Endothelial cell of umbilical vein (primary cell): ENCODE measurements at regions not wholly inside any gene's neighbourhood (a gene's known extent, or its start where the extent isn't known, plus 50 kb on each side); places are given as distances from the start of the nearest gene placed in this dataset.

Experiments
- BruUV-seq: library from RNA; stranded (reverse); fragments of 400-500 nt; replicated peaks from 2 replicates; lab custom pipeline; 2021; lab: Mats Ljungman, UMichigan
- CTCF ChIA-PET: fragments of 300-600, 350-600 bp; sonication (Branson Sonifier 250); formaldehyde crosslinking; loops from one replicate; lab custom pipeline; 2021; ENCODE audit warnings: antibody characterized with exemption, inconsistent platforms; lab: Charles Lee
- POLR2A ChIA-PET: fragments of 300-600, 350-600 bp; sonication (Branson Sonifier 250); formaldehyde crosslinking; loops from one replicate; lab custom pipeline; 2021; ENCODE audit warnings: antibody characterized with exemption, inconsistent platforms; lab: Charles Lee
- DNase-seq: peaks from one replicate; pipeline ENCODE4 v3.0.0-alpha.2; 2011; ENCODE audit warnings: low read depth, low spot score
- FAIRE-seq: peaks from 2 replicates; lab custom pipeline; 2011; peaks lifted over from hg19 to GRCh38; lab: Jason Lieb, UNC
- H2AFZ ChIP-seq: 2 replicates; pipeline ENCODE4 v1.6.0; 2012; ENCODE audit warnings: low read depth, low read length, control low read depth, inconsistent platforms
- H3K27ac ChIP-seq: 2 replicates; pipeline ENCODE4 v1.5.1; 2011; ENCODE audit warnings: low read depth, mild to moderate bottlenecking, control low read depth, low read length, moderate library complexity; ENCODE audit not compliant: insufficient read depth
- H3K27me3 ChIP-seq, 2 experiments: 2 replicates each; pipeline versions ENCODE4 v1.6.0 to v1.6.1; 2011; ENCODE audit warnings: low read length in 2 of 2, mixed read lengths in 1 of 2; ENCODE audit not compliant: control insufficient read depth in 2 of 2, insufficient read depth in 2 of 2
- H3K36me3 ChIP-seq, 2 experiments: 2 replicates in 1 of 2; 3 replicates in 1 of 2; pipeline ENCODE4 v1.5.1; 2011; ENCODE audit warnings: low read length in 2 of 2, mild to moderate bottlenecking in 1 of 2, moderate library complexity in 1 of 2; ENCODE audit not compliant: control insufficient read depth in 2 of 2, insufficient read depth in 2 of 2; ENCODE audit errors: extremely low read depth in 1 of 2
- H3K4me1 ChIP-seq: 3 replicates; pipeline ENCODE4 v1.5.1; 2011; ENCODE audit warnings: mild to moderate bottlenecking, low read length; ENCODE audit not compliant: control insufficient read depth, insufficient read depth; ENCODE audit errors: extremely low read depth
- H3K4me2 ChIP-seq: 2 replicates; pipeline ENCODE4 v1.6.1; 2011; ENCODE audit warnings: low read length, control low read depth, mixed read lengths; ENCODE audit not compliant: insufficient read depth
- H3K4me3 ChIP-seq, 3 experiments: fragments of 200-600 bp in 1 of 3; sonication (generic), shearing (Covaris generic) in 1 of 3; replicated peaks in 1 of 3; 2 replicates each; pipeline ENCODE4 v1.5.1; 2011 to 2016; ENCODE audit warnings: control low read depth in 3 of 3, low read length in 3 of 3, mild to moderate bottlenecking in 2 of 3, inconsistent platforms in 1 of 3, low read depth in 1 of 3, moderate library complexity in 1 of 3; ENCODE audit not compliant: insufficient read depth in 1 of 3
- H3K79me2 ChIP-seq: 2 replicates; pipeline ENCODE4 v1.6.0; 2012; ENCODE audit warnings: low read length, inconsistent platforms; ENCODE audit not compliant: control insufficient read depth, insufficient read depth
- H3K9ac ChIP-seq: replicated peaks from 2 replicates; pipeline ENCODE3; 2011; ENCODE audit warnings: low read length, control low read depth; ENCODE audit not compliant: insufficient read depth; ENCODE audit errors: extremely low read depth
- H3K9me1 ChIP-seq: replicated peaks from 3 replicates; pipeline ENCODE4 v1.6.0; 2011; ENCODE audit warnings: mild to moderate bottlenecking, low read length; ENCODE audit not compliant: control insufficient read depth, insufficient read depth; ENCODE audit errors: extremely low read depth
- H3K9me3 ChIP-seq: replicated peaks from 2 replicates; pipeline ENCODE4 v1.5.1; 2012; ENCODE audit warnings: low read length, inconsistent platforms; ENCODE audit not compliant: control insufficient read depth, insufficient read depth
- H4K20me1 ChIP-seq: replicated peaks from 2 replicates; pipeline ENCODE3; 2011; ENCODE audit warnings: mild to moderate bottlenecking, low read length; ENCODE audit not compliant: control insufficient read depth, insufficient read depth; ENCODE audit errors: extremely low read depth
- EZH2 ChIP-seq: IDR thresholded peaks from 2 replicates; pipeline ENCODE4 v1.6.1; 2012; ENCODE audit warnings: borderline replicate concordance, low read depth, mild to moderate bottlenecking, moderate library complexity, low read length, inconsistent platforms; ENCODE audit not compliant: severe bottlenecking
- FOS ChIP-seq: IDR thresholded peaks from 2 replicates; pipeline ENCODE4 v1.6.1; 2011; ENCODE audit warnings: mild to moderate bottlenecking, low read length, moderate library complexity, borderline replicate concordance; ENCODE audit not compliant: insufficient read depth
- GATA2 ChIP-seq: IDR thresholded peaks from 2 replicates; pipeline ENCODE4 v1.7.0; 2011; ENCODE audit warnings: low read depth, mild to moderate bottlenecking, moderate library complexity, mixed read lengths, low read length; ENCODE audit not compliant: insufficient read length, insufficient read depth
- JUN ChIP-seq: IDR thresholded peaks from 2 replicates; pipeline ENCODE4 v1.6.1; 2011; ENCODE audit warnings: borderline replicate concordance, low read depth; ENCODE audit not compliant: insufficient read length, insufficient read depth
- MYC ChIP-seq: IDR thresholded peaks from one replicate; pipeline ENCODE4 v1.6.1; 2011; ENCODE audit warnings: mild to moderate bottlenecking, low read depth, low read length
- POLR2A ChIP-seq: IDR thresholded peaks from 2 replicates; pipeline ENCODE4 v1.6.1; 2012; ENCODE audit warnings: low read depth, mild to moderate bottlenecking, control low read depth, low read length
- POLR2AphosphoS5 ChIP-seq: IDR thresholded peaks from 2 replicates; pipeline ENCODE4 v1.6.1; 2012; ENCODE audit warnings: low read depth, mild to moderate bottlenecking, control low read depth, low read length, moderate library complexity; ENCODE audit not compliant: insufficient read depth
- dilution Hi-C: fragments of 300-500 bp; cut with MboI; formaldehyde crosslinking; loops from one replicate; pipeline ENCODE4 v1.15.0; 2019; ENCODE audit warnings: low sequenced_read_pairs; ENCODE audit not compliant: extremely low pct_ligation_motif_present
- intact Hi-C: fragments of 100-400 bp; cut with micrococcal nuclease; formaldehyde crosslinking; loops from one replicate; pipeline ENCODE4 v1.10.0; 2022
- TF ChIP-seq, protein P1 (sequence below): IDR thresholded peaks from 2 replicates; pipeline ENCODE4 v1.6.1; 2011; ENCODE audit not compliant: insufficient read depth, insufficient read length
- TF ChIP-seq, protein P2 (sequence below), 2 donors: IDR thresholded peaks; 1 replicate in 1 of 2; 2 replicates in 1 of 2; pipeline ENCODE4 v1.5.1; 2011; ENCODE audit warnings: low read length in 2 of 2, mild to moderate bottlenecking in 2 of 2, moderate library complexity in 2 of 2, control low read depth in 1 of 2, inconsistent platforms in 1 of 2, low read depth in 1 of 2; ENCODE audit not compliant: insufficient read depth in 1 of 2; ENCODE audit errors: extremely low read depth in 1 of 2

- no peak overlapping the region for H3K4me3 ChIP-seq
- H3K36me3 ChIP-seq = no peaks in the 10 kb centered on the region
- H3K9me1 ChIP-seq = no peaks in the 10 kb centered on the region
- TF ChIP-seq, protein P1, sequence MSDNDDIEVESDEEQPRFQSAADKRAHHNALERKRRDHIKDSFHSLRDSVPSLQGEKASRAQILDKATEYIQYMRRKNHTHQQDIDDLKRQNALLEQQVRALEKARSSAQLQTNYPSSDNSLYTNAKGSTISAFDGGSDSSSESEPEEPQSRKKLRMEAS = no peak
- TF ChIP-seq FOS (no peak), MYC (no peak), GATA2 (no peak), POLR2A (no peak), JUN (no peak), POLR2AphosphoS5 (no peak), EZH2 (no peak)
- TF ChIP-seq, protein P2, sequence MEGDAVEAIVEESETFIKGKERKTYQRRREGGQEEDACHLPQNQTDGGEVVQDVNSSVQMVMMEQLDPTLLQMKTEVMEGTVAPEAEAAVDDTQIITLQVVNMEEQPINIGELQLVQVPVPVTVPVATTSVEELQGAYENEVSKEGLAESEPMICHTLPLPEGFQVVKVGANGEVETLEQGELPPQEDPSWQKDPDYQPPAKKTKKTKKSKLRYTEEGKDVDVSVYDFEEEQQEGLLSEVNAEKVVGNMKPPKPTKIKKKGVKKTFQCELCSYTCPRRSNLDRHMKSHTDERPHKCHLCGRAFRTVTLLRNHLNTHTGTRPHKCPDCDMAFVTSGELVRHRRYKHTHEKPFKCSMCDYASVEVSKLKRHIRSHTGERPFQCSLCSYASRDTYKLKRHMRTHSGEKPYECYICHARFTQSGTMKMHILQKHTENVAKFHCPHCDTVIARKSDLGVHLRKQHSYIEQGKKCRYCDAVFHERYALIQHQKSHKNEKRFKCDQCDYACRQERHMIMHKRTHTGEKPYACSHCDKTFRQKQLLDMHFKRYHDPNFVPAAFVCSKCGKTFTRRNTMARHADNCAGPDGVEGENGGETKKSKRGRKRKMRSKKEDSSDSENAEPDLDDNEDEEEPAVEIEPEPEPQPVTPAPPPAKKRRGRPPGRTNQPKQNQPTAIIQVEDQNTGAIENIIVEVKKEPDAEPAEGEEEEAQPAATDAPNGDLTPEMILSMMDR (IDR thresholded peaks at IDR 0.05; ENCODE audit: extremely low read depth in 1 of 2, insufficient read depth in 1 of 2, low read depth in 1 of 2, low read length in 2 of 2) = no peak
- no peak overlapping the region for H3K9ac ChIP-seq
- FAIRE-seq (no peak), DNase-seq (no peak)
- H4K20me1 ChIP-seq = no peaks in the 10 kb centered on the region
- H3K4me1 ChIP-seq = no peaks in the 10 kb centered on the region
- H3K27ac ChIP-seq = no peak overlapping the region
- no peaks in the 10 kb centered on the region for H3K9me3 ChIP-seq
- no peaks in the 10 kb centered on the region for H3K27me3 ChIP-seq
- ChIA-PET POLR2A (no interaction called here), CTCF (interaction anchor here (1.0 kb wide), 1 partner anchor 12 kb away, joined by 3 read pairs; no protein-coding TSS in a partner anchor)
- no peak overlapping the region for H2AFZ ChIP-seq
- no peak overlapping the region for H3K4me2 ChIP-seq
- BruUV-seq = no TSS peak
- intact Hi-C loops (no loop called here), dilution Hi-C loops (no loop called here)
- H3K79me2 ChIP-seq = no peaks in the 10 kb centered on the region
Measured at GRCh38 chr13:37401721-37402120, 196.8 kb downstream of the POSTN start.
